IPS-18c (cell line): ENCODE measurements at regions not wholly inside any gene's neighbourhood (a gene's known extent, or its start where the extent isn't known, plus 50 kb on each side); places are given as distances from the start of the nearest gene placed in this dataset.

Experiments
- H3K4me3 ChIP-seq: 2 replicates; pipeline ENCODE4 v1.7.0; 2013; ENCODE audit warnings: low read depth, mild to moderate bottlenecking, low read length, moderate library complexity; ENCODE audit not compliant: insufficient read depth
- H3K9me3 ChIP-seq: one replicate; pipeline ENCODE4 v1.6.1; 2013; ENCODE audit warnings: mild to moderate bottlenecking, low read length, moderate library complexity; ENCODE audit not compliant: control insufficient read depth, insufficient read depth

GRCh38 chr16:86632206-86632605, 53.9 kb downstream of the FOXL1 start:
- H3K9me3 ChIP-seq, result peaks cover 4% of the 10 kb centered on the region
- no peak overlapping the region for H3K4me3 ChIP-seq

- H3K4me3 ChIP-seq, result no peak overlapping the region
- peaks cover 4% of the 10 kb centered on the region for H3K9me3 ChIP-seq
Measured at GRCh38 chr16:86632944-86633343, 54.6 kb downstream of the FOXL1 start.

- Histone ChIP-seq H3K4me3 (no peak overlapping the region), H3K9me3 (peaks cover 6% of the 10 kb centered on the region)
Measured at GRCh38 chr16:86634292-86634691, 55.9 kb downstream of the FOXL1 start.

GRCh38 chr16:86635176-86635876, 57.0 kb downstream of the FOXL1 start:
- H3K4me3 ChIP-seq, result no peak overlapping the region
- H3K9me3 ChIP-seq, result peaks cover 6% of the 10 kb centered on the region

- H3K4me3 ChIP-seq, result no peak overlapping the region
- peaks cover 6% of the 10 kb centered on the region for H3K9me3 ChIP-seq
Measured at GRCh38 chr16:86635926-86636325, 57.6 kb downstream of the FOXL1 start.

- no peak overlapping the region for H3K4me3 ChIP-seq
- H3K9me3 ChIP-seq, result peaks cover 4% of the 10 kb centered on the region
Measured at GRCh38 chr16:86637744-86638143, 59.4 kb downstream of the FOXL1 start.

GRCh38 chr16:86638642-86639041, 60.3 kb downstream of the FOXL1 start:
- Histone ChIP-seq H3K4me3 (no peak overlapping the region), H3K9me3 (peaks cover 4% of the 10 kb centered on the region)

GRCh38 chr16:86639354-86639753, 61.0 kb downstream of the FOXL1 start:
- peaks cover 4% of the 10 kb centered on the region for H3K9me3 ChIP-seq
- H3K4me3 ChIP-seq, result no peak overlapping the region

GRCh38 chr16:86640265-86640843, 62.0 kb downstream of the FOXL1 start:
- H3K9me3 ChIP-seq, result peaks cover 4% of the 10 kb centered on the region
- H3K4me3 ChIP-seq, result no peak overlapping the region

GRCh38 chr16:86642087-86642486, 63.7 kb downstream of the FOXL1 start:
- Histone ChIP-seq H3K4me3 (no peak overlapping the region), H3K9me3 (peaks cover 2% of the 10 kb centered on the region)

- H3K9me3 ChIP-seq, result peaks cover 4% of the 10 kb centered on the region
- no peak overlapping the region for H3K4me3 ChIP-seq
Measured at GRCh38 chr16:86643671-86644070, 65.3 kb downstream of the FOXL1 start.

- no peak overlapping the region for H3K4me3 ChIP-seq
- peaks cover 4% of the 10 kb centered on the region for H3K9me3 ChIP-seq
Measured at GRCh38 chr16:86647561-86647960, 69.2 kb downstream of the FOXL1 start.

- H3K9me3 ChIP-seq, result peaks cover 7% of the 10 kb centered on the region
Measured at GRCh38 chr16:86649875-86650274, 71.5 kb downstream of the FOXL1 start.

GRCh38 chr16:86651013-86651627, 72.8 kb downstream of the FOXL1 start:
- H3K9me3 ChIP-seq, result peaks cover 7% of the 10 kb centered on the region

More at GRCh38 chr16:86649875-86650274, 71.5 kb downstream of the FOXL1 start:
- H3K4me3 ChIP-seq, result no peak overlapping the region

GRCh38 chr16:86651823-86652222, 73.5 kb downstream of the FOXL1 start:
- no peak overlapping the region for H3K4me3 ChIP-seq
- H3K9me3 ChIP-seq, result peaks cover 7% of the 10 kb centered on the region

More at GRCh38 chr16:86651013-86651627, 72.8 kb downstream of the FOXL1 start:
- H3K4me3 ChIP-seq, result no peak overlapping the region

GRCh38 chr16:86653285-86654006, 75.1 kb downstream of the FOXL1 start:
- Histone ChIP-seq H3K9me3 (peaks cover 3% of the 10 kb centered on the region), H3K4me3 (no peak overlapping the region)

- H3K9me3 ChIP-seq, result peaks cover 1% of the 10 kb centered on the region
- H3K4me3 ChIP-seq, result no peak overlapping the region
Measured at GRCh38 chr16:86657972-86658371, 79.6 kb downstream of the FOXL1 start.

- no peak overlapping the region for H3K4me3 ChIP-seq
- H3K9me3 ChIP-seq, result no peaks in the 10 kb centered on the region
Measured at GRCh38 chr16:86660623-86661022, 82.3 kb downstream of the FOXL1 start.
